NCI-H526 (cell line): ENCODE measurements at regions not wholly inside any gene's neighbourhood (a gene's known extent, or its start where the extent isn't known, plus 50 kb on each side); places are given as distances from the start of the nearest gene placed in this dataset.
A peak's percentile ranks its signal among the peaks of the same experiment; 100 is the strongest.
"Not testable (repeated sequence)": the region's sequence is repeated elsewhere in the genome, so short reads cannot be mapped to it uniquely, and the experiment has no call there.

Source experiments
- DNase-seq, 2 experiments: peaks; one replicate each; lab custom pipeline; 2025; lab: John Stamatoyannopoulos, UW

- DNase-seq, result not testable (repeated sequence)
Measured at GRCh38 chr12:91452464-91452863, 269.8 kb upstream of the DCN start.

DNA sequence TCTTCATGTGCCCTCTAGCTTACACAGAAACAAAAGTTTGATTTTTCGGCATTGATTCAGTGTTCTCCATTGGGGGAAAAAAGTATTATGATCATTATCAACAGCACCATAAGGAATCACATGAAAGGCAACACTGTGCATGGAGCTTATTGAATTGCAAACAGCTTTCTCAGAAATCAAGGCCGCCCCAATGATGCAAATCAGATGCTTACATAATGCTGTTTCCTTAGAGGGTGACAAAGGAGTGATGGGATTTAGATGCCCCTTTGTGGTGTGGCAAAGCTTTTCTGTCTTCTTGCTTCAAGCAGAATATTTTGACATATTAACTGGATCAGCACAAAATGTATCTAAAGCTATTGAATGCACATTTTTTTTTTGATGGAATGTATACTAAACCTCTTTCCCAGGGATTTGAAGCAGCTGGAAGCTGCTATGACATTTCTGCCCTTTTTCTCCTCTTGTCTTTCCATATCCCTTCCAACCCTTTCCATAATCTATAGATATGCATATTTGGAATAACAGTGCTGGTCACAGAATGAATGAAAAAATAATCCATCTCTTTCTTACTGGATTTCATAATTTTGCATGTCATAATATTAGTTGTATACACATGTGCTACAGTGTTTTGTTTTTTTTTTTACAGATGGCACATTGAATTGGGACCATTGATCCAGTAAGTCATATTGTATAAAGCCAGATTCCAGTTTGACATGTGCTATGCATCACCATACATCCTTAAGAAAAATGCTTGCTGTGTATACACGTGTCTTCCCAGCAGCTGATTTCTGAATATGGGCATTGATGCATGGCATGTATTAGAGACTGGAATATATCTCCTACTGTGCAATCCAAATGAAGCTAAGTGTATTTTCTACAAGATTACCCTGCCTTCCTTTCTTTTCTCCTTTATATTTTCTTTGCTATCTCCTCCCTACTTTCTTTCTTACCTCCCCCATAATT, 259.7 kb upstream of the DCN start:
- peak; percentile 2 to 53 for DNase-seq

DNA sequence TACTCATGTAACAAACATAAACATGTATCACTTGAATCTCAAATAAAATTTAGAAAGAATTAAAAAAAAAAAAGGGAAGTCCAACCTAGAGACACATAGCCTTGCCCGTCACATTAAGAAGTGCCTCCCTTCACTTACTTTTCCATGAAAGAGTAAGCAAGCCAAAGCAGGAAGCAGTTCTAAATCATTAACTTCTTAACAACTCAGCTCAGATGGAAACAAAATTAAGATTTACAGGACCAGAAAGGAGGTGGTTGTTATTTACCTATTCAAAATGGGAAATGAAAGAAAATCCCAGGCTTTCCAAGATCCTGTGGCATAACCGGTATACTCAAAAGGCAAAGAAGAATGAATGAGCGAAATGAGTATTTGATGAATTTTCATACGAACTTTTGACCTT, 258.6 kb upstream of the DCN start:
- no peak for DNase-seq

DNA sequence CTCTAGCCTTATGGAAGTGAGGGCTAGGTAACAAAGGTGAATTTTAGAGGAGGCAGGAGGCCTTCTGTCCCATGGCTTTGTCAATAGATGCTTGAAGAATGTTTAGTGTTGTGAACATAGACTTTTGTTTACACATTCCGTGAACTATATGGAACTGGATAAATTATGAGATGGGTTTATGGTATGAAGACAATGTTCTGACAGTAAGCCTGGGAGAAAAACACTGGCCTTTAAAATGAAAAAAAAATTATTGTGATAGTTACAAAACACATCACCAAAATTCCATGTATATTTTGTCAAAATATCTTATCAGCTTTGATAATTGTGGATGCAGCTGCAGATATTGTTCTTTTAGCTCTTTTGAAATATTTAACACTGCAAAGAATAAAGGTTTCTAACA, 251.5 kb upstream of the DCN start:
- no peak for DNase-seq

GRCh38 chr12:91432755-91433154, 250.1 kb upstream of the DCN start:
- DNase-seq, result no peak

DNA sequence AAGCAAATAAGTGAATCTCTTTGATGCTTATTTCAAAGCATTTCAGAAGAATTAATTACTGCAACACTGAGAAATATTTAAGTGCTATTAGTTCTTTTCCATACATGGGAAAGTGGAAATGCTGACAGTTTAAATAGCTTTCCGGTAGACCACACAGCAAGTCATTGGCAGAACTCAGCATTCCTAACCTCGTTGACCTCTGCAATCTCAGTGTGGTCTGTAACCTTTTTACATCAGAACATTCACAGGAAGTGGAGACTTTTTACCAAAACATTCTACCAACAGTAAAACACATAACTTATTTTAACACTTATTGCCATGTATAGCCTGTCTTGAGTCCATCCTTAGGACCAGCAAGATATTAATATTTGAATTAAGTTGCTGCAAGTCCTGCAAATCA, 249.5 kb upstream of the DCN start:
- no peak for DNase-seq

DNA sequence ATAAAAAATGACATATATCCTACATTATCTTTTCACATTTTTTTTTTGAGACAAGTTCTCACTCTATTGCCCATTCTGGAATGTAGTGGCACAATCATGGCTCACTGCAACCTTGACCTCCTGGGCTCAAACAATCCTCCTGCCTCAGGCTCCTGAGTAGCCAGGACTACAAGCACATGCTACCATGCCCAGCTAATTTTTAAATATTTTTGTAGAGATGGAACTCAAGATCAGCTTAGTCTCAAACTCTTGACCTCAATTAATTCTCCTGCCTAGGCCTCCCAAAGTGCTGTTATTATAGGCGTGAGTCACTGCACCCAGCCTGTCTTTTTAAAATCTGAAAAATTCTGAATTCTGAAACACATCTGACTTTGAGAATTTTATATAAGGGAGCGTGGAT, 241.9 kb upstream of the DCN start:
- no peak for DNase-seq

DNA sequence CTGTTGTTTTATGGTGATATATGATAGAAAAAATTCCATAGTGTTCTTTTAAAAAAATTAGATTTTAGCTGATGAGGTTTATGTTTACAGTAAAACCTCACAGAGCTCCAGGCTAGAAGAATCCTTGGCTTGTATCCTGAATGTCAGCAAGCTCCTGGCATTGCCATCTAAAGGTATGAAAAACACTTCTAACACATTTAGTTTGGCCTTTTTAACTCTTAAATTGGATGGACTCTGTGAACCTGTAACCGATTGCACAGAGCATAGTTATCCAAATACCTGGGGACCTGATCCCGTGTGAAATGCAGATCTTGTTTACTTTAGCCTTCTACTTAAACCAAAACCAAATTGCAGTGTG, 241.1 kb upstream of the DCN start:
- no peak for DNase-seq

DNA sequence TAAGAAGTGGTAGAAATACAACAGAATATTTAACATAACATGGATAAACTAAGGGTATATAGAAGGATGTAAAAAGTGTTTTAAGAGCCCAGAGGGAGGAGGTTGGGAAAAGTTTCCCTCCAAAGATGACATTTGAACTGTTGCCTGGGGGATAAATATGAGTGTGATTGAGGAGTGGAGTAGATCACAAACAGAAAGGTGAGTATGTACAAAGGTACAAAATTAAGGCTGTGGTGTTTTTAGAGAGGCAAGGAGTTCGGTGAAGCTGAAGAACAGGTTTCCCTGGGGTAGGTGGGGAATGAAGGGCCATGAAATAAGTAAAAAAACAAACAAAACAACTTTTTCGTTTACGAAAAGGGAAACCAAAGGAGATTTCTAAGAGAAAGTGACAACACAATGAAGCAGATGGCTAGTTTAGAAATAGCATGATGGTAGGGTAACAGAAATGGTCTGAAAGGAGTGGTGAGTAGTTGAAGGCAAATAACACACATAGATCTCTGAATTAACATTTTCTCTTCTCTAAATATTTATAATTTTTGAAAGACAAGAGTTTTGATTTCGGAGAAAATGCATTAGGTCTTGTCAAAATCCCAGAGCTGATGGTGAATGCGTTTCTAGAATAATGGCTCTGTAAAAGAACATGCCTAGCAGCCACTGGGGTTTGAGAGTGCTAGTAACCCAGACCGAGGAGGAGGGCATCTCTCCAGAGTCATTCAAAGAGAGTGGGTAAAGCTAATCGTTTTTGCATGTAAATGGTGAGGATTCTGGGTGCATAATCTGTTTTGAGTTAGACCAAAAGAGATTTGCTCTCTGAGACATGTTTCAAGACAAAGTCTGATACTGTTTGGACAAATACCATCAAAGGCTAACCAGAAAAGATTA, 240.4 kb upstream of the DCN start:
- DNase-seq, result no peak

- DNase-seq, result no peak
Measured at GRCh38 chr12:91422127-91422526, 239.5 kb upstream of the DCN start.

- DNase-seq, result no peak
Measured at GRCh38 chr12:91419809-91420208, 237.2 kb upstream of the DCN start.

GRCh38 chr12:91418221-91419090, 235.8 kb upstream of the DCN start:
- DNase-seq, result no peak

- no peak for DNase-seq
Measured at GRCh38 chr12:91417650-91418049, 235.0 kb upstream of the DCN start.

DNA sequence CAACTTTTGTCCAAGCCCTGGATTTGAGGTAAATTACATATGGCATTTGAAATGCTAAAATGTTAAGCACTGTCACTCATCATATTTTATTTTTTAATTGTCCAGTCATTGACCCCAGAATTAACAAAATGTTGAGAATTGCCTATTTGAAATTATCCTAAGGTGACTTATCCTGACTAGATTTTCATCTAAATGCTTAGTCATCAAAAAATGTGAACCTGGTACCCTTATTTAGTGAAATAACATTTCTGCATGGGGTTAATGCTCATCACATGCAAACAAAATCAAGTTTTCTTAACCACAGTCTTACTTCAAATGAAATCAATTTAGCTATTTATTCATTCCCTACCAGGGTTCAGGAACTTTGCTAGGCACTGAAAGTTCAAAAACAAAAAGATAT, 232.0 kb upstream of the DCN start:
- DNase-seq, result no peak

DNA sequence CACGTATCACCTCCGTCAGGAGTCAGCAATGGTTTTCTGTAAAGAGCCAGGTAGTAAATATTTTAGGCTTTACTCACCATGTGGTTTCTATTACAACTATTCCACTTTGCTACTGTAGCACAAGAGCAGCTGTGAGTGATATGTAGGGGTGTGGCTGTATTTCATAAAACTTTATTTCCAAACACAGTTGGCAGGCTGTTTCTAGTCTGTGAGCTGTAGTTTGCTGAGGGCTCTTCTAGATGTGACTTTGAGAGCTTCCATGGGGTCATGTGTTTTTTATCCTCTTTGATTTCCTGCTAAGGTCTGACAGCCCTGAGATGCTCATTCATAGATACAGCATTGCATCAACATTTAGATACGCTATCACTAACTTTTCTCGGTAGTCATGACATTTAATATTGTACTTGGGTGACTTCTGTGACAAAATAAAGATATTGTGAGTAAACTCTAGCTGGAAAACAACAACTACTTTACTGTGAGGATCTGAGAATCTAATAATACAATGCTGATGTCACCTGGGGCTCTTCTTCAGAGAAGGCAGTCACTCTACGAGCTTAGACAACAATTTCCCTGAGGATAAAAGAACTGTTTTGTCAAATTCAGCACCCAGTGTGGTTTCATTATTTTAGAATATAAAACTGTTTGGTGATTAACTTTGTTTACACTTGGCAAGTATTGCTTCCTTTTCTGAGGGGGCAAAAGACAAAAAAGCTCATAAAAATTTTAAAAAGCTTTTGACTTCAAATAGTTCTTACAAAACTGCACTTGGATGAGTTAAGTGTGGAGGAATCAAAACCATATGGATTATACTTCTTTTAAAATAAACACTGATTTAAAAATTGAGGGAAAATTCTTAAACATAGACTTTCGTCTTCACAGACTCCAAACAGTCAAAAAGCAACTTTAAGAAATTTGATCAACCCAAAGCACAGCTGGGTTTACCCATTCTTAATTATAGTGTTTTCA, 231.2 kb upstream of the DCN start:
- DNase-seq, result no peak

- no peak for DNase-seq
Measured at GRCh38 chr12:91406920-91407341, 224.3 kb upstream of the DCN start.

- no peak for DNase-seq
Measured at GRCh38 chr12:91404441-91404840, 221.8 kb upstream of the DCN start.

DNA sequence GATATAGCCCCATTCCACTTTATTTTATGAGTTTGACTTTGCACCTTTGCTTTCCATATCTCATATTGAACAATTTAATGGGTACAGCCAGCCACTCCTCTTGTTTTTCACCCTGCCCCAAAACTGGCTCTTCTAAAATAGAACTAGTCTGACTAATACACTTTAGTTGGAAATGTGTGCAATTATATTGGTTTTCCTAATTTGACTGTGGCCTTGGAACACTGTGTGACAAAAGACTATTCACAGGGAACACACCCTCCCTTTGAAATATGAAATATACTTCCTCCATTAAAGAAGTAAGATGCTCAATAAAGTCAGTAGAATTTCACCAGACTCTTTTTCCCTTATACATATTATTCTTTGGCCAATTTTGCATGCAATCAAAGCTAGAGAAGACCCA, 218.6 kb upstream of the DCN start:
- DNase-seq, result peak in 1 of 2 experiments; percentile 3

- no peak for DNase-seq
Measured at GRCh38 chr12:91400271-91400670, 217.7 kb upstream of the DCN start.

- DNase-seq, result no peak
Measured at GRCh38 chr12:91397866-91398532, 215.4 kb upstream of the DCN start.
